NT2/D1 (cell line): ENCODE measurements at regions not wholly inside any gene's neighbourhood (a gene's known extent, or its start where the extent isn't known, plus 50 kb on each side); places are given as distances from the start of the nearest gene placed in this dataset.

Experiments used
- SUZ12 ChIP-seq: IDR thresholded peaks from 2 replicates; pipeline ENCODE4 v1.6.1; 2011; ENCODE audit not compliant: insufficient read length, insufficient read depth; ENCODE audit errors: extremely low read depth
- YY1 ChIP-seq: IDR thresholded peaks from 2 replicates; pipeline ENCODE4 v1.6.1; 2011; ENCODE audit not compliant: insufficient read length, insufficient read depth
- ZNF274 ChIP-seq: IDR thresholded peaks from 2 replicates; pipeline ENCODE4 v1.6.1; 2011; ENCODE audit warnings: mild to moderate bottlenecking, low read depth, low read length

GRCh38 chr2:239601880-239602279 lies 201.1 kb upstream of the HDAC4 start:
- TF ChIP-seq YY1 (no peak), ZNF274 (no peak), SUZ12 (no peak)
